ENCODE measurements at regions not wholly inside any gene's neighbourhood (a gene's known extent, or its start where the extent isn't known, plus 50 kb on each side); places are given as distances from the start of the nearest gene placed in this dataset.

GRCh38 chr9:109914280-109915027, 134.5 kb downstream of the PALM2AKAP2 start:
- 77% methylated on average over 4 of the region's 4 CpGs for WGBS (ENCODE audit: insufficient coverage)
- no peaks in the 10 kb centered on the region for H3K36me3 ChIP-seq (ENCODE audit: control insufficient read depth, insufficient read depth, low read length)
- Mint-ChIP-seq H3K4me1 (peaks cover 0 to 6% of the 10 kb centered on the region in 2 donors), H3K36me3 (no peaks in the 10 kb centered on the region), H3K9me3 (no peaks in the 10 kb centered on the region), H3K4me3 (no peak overlapping the region), H3K27ac (no peak overlapping the region), H3K27me3 (ENCODE audit: low read depth in 2 of 2) (no peaks in the 10 kb centered on the region)
- no peaks in the 10 kb centered on the region for H3K9me3 ChIP-seq (ENCODE audit: control insufficient read depth, insufficient read depth, low read length)
- intact Hi-C loops (cut with micrococcal nuclease) = no loop called here
- DNase-seq = no peak
- H3K27ac ChIP-seq (ENCODE audit: low read length) = peak overlapping the region; percentile 43
- H3K4me1 ChIP-seq (ENCODE audit: control insufficient read depth, insufficient read depth, low read length) = peaks cover 5% of the 10 kb centered on the region
- ATAC-seq = no peak
- H3K27me3 ChIP-seq (ENCODE audit: control insufficient read depth, insufficient read depth, low read length) = no peaks in the 10 kb centered on the region
- TF ChIP-seq CTCF (IDR thresholded peaks at IDR 0.05) = no peak
- no peak overlapping the region for H3K4me3 ChIP-seq (ENCODE audit: low read length)

- Histone ChIP-seq H3K4me1 (ENCODE audit: control insufficient read depth, insufficient read depth, low read length) (peaks cover 5% of the 10 kb centered on the region), H3K27ac (ENCODE audit: low read length) (no peak overlapping the region), H3K4me3 (ENCODE audit: low read length) (no peak overlapping the region), H3K36me3 (ENCODE audit: control insufficient read depth, insufficient read depth, low read length) (no peaks in the 10 kb centered on the region), H3K9me3 (ENCODE audit: control insufficient read depth, insufficient read depth, low read length) (no peaks in the 10 kb centered on the region), H3K27me3 (ENCODE audit: control insufficient read depth, insufficient read depth, low read length) (no peaks in the 10 kb centered on the region)
- peaks cover 0 to 7% of the 10 kb centered on the region in 2 donors for H3K27me3 Mint-ChIP-seq (ENCODE audit: low read depth in 2 of 2)
- no peaks in the 10 kb centered on the region for H3K36me3 Mint-ChIP-seq
- peaks cover 0 to 6% of the 10 kb centered on the region in 2 donors for H3K4me1 Mint-ChIP-seq
- H3K4me3 Mint-ChIP-seq = no peak overlapping the region
- no peak overlapping the region for H3K27ac Mint-ChIP-seq
- 96% methylated on average over 6 of the region's 6 CpGs for WGBS (ENCODE audit: insufficient coverage)
- TF ChIP-seq CTCF (IDR thresholded peaks at IDR 0.05) = no peak
- DNase-seq (no peak), ATAC-seq (no peak)
- intact Hi-C loops (cut with micrococcal nuclease) = no loop called here
- H3K9me3 Mint-ChIP-seq = no peaks in the 10 kb centered on the region
Observed at GRCh38 chr9:109916316-109916715, 136.3 kb downstream of the PALM2AKAP2 start.

- Histone ChIP-seq H3K4me1 (ENCODE audit: control insufficient read depth, insufficient read depth, low read length) (peaks cover 5% of the 10 kb centered on the region), H3K36me3 (ENCODE audit: control insufficient read depth, insufficient read depth, low read length) (no peaks in the 10 kb centered on the region), H3K27ac (ENCODE audit: low read length) (peak overlapping the region; percentile 67), H3K4me3 (ENCODE audit: low read length) (no peak overlapping the region), H3K27me3 (ENCODE audit: control insufficient read depth, insufficient read depth, low read length) (no peaks in the 10 kb centered on the region), H3K9me3 (ENCODE audit: control insufficient read depth, insufficient read depth, low read length) (no peaks in the 10 kb centered on the region)
- TF ChIP-seq CTCF (IDR thresholded peaks at IDR 0.05) = no peak
- no peaks in the 10 kb centered on the region for H3K36me3 Mint-ChIP-seq
- H3K27ac Mint-ChIP-seq = no peak overlapping the region
- H3K27me3 Mint-ChIP-seq (ENCODE audit: low read depth in 2 of 2) = peaks cover 0 to 11% of the 10 kb centered on the region in 2 donors
- DNase-seq (peak in 1 of 2 donors; percentile 25), ATAC-seq (no peak)
- no peaks in the 10 kb centered on the region for H3K9me3 Mint-ChIP-seq
- peaks cover 0 to 6% of the 10 kb centered on the region in 2 donors for H3K4me1 Mint-ChIP-seq
- WGBS (ENCODE audit: insufficient coverage) = 27% methylated on average over 11 of the region's 11 CpGs
- intact Hi-C loops (cut with micrococcal nuclease) = no loop called here
- no peak overlapping the region for H3K4me3 Mint-ChIP-seq
Observed at GRCh38 chr9:109918339-109919163, 138.6 kb downstream of the PALM2AKAP2 start.
